CD4-positive, alpha-beta T cell (primary cell): ENCODE measurements at regions not wholly inside any gene's neighbourhood (a gene's known extent, or its start where the extent isn't known, plus 50 kb on each side); places are given as distances from the start of the nearest gene placed in this dataset.

ENCODE experiments used
- ATAC-seq: fragments of 200-7000 bp; cut with Tn5 transposase; one replicate; pipeline ENCODE4 v1.10.0; 2022; ENCODE audit warnings: mild to moderate bottlenecking; ENCODE audit not compliant: poor library complexity
- CTCF ChIA-PET: fragments of 350-600 bp; sonication (Branson Sonifier 250); formaldehyde crosslinking; loops from one replicate; lab custom pipeline; 2021; ENCODE audit warnings: antibody characterized with exemption, inconsistent platforms; lab: Charles Lee
- POLR2A ChIA-PET: fragments of 350-600 bp; sonication (Branson Sonifier 250); formaldehyde crosslinking; loops from one replicate; lab custom pipeline; 2021; ENCODE audit warnings: antibody characterized with exemption, inconsistent platforms; lab: Charles Lee
- DNase-seq, 14 experiments: peaks; one replicate each; pipeline ENCODE4 v3.0.0-alpha.2; 2013 to 2020; ENCODE audit warnings: mixed read lengths in 2 of 14
- H3K27ac ChIP-seq, 2 donors: one replicate each; pipeline versions ENCODE4 v1.5.1 to v1.7.0; 2013; ENCODE audit warnings: low read length in 2 of 2, low read depth in 1 of 2, mild to moderate bottlenecking in 1 of 2
- H3K27me3 ChIP-seq, 2 experiments: 1 replicate in 1 of 2; 2 replicates in 1 of 2; pipeline versions ENCODE4 v1.6.1 to v1.7.0; 2013; ENCODE audit warnings: low read length in 2 of 2, control low read depth in 1 of 2, mild to moderate bottlenecking in 1 of 2, moderate library complexity in 1 of 2; ENCODE audit not compliant: insufficient read depth in 2 of 2, control insufficient read depth in 1 of 2
- H3K36me3 ChIP-seq: one replicate; pipeline ENCODE4 v1.6.1; 2013; ENCODE audit warnings: low read length, control low read depth; ENCODE audit not compliant: insufficient read depth
- H3K4me1 ChIP-seq: one replicate; pipeline ENCODE4 v1.6.1; 2013; ENCODE audit warnings: low read length, control low read depth; ENCODE audit not compliant: insufficient read depth
- H3K4me3 ChIP-seq: one replicate; pipeline ENCODE4 v1.5.1; 2013; ENCODE audit warnings: mild to moderate bottlenecking, low read length, moderate library complexity
- H3K9me3 ChIP-seq, 2 experiments: 1 replicate in 1 of 2; 2 replicates in 1 of 2; pipeline versions ENCODE4 v1.6.1 to v1.7.0; 2013; ENCODE audit warnings: low read length in 2 of 2, mild to moderate bottlenecking in 2 of 2, control low read depth in 1 of 2, moderate library complexity in 1 of 2; ENCODE audit not compliant: control insufficient read depth in 1 of 2, insufficient read depth in 1 of 2
- H3K27ac Mint-ChIP-seq: one replicate; pipeline ENCODE4 v1.8.0; 2020; ENCODE audit warnings: mixed read lengths
- H3K27me3 Mint-ChIP-seq: one replicate; pipeline ENCODE4 v1.8.0; 2021; ENCODE audit warnings: mixed read lengths
- H3K36me3 Mint-ChIP-seq: one replicate; pipeline ENCODE4 v1.8.0; 2021; ENCODE audit warnings: low read depth, mixed read lengths
- H3K4me1 Mint-ChIP-seq: one replicate; pipeline ENCODE4 v1.8.0; 2021; ENCODE audit warnings: low read depth, mixed read lengths
- H3K4me3 Mint-ChIP-seq: one replicate; pipeline ENCODE4 v1.8.0; 2020; ENCODE audit warnings: mild to moderate bottlenecking, mixed read lengths
- H3K9me3 Mint-ChIP-seq: one replicate; pipeline ENCODE4 v1.8.0; 2020; ENCODE audit warnings: mixed read lengths
- CTCF ChIP-seq: fragments of 200-600 bp; IDR thresholded peaks from one replicate; pipeline ENCODE4 v1.8.0; 2022; ENCODE audit warnings: antibody characterized with exemption, mild to moderate bottlenecking
- intact Hi-C, 2 experiments: fragments of 100-400 bp; cut with DNase I in 1 of 2; cut with micrococcal nuclease in 1 of 2; formaldehyde crosslinking; loops; one replicate each; pipeline versions ENCODE4 v1.15.1 to v1.9.0; 2023 to 2025; cut with DNase I, micrococcal nuclease

- H3K27me3 ChIP-seq = no peaks in the 10 kb centered on the region
- Mint-ChIP-seq H3K36me3 (no peaks in the 10 kb centered on the region), H3K27me3 (no peaks in the 10 kb centered on the region), H3K4me3 (no peak overlapping the region), H3K9me3 (peaks cover 10% of the 10 kb centered on the region), H3K4me1 (no peaks in the 10 kb centered on the region), H3K27ac (no peak overlapping the region)
- CTCF ChIA-PET = no interaction called here
- POLR2A ChIA-PET = no interaction called here
- H3K4me3 ChIP-seq = no peak overlapping the region
- no peak for TF ChIP-seq CTCF
- ATAC-seq = no peak
- intact Hi-C loops = no loop called here
- H3K27ac ChIP-seq = no peak overlapping the region
- H3K9me3 ChIP-seq = no peaks in the 10 kb centered on the region
- DNase-seq = no peak
- no peaks in the 10 kb centered on the region for H3K36me3 ChIP-seq
- no peaks in the 10 kb centered on the region for H3K4me1 ChIP-seq
Measured at GRCh38 chr2:139293992-139294548, 513.9 kb upstream of the NXPH2 start.

DNA sequence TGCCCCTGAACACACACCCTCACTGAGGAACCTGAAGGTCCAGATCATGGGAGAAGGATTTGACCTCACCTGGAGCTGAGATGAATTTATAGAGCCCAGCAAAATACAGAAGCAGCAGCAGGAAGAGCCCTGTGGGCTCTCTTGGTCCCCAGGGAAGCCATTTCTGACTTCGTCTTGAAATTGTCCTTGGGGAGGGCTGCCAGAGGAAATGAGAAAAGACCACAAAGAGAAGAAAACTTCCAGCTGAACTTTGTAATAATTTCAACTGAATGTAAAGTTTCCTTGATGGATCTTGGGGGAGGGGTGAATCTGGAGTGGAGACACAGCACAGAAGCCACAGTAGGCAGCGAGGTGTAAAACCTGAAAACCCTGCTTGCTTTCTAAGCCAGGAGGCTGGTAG is 500.9 kb upstream of the NXPH2 start:
- H3K4me1 ChIP-seq = no peaks in the 10 kb centered on the region
- intact Hi-C loops = no loop called here
- peaks cover 0 to 9% of the 10 kb centered on the region in 2 experiments for H3K9me3 ChIP-seq
- H3K27me3 Mint-ChIP-seq = no peaks in the 10 kb centered on the region
- TF ChIP-seq CTCF = no peak
- peaks cover 21% of the 10 kb centered on the region for H3K9me3 Mint-ChIP-seq
- H3K27me3 ChIP-seq = no peaks in the 10 kb centered on the region
- CTCF ChIA-PET = no interaction called here
- DNase-seq = no peak
- no peaks in the 10 kb centered on the region for H3K4me1 Mint-ChIP-seq
- no peak overlapping the region for H3K27ac Mint-ChIP-seq
- H3K4me3 ChIP-seq = no peak overlapping the region
- H3K27ac ChIP-seq = no peak overlapping the region
- POLR2A ChIA-PET = no interaction called here
- H3K36me3 ChIP-seq = no peaks in the 10 kb centered on the region
- no peaks in the 10 kb centered on the region for H3K36me3 Mint-ChIP-seq
- H3K4me3 Mint-ChIP-seq = no peak overlapping the region
- no peak for ATAC-seq

DNA sequence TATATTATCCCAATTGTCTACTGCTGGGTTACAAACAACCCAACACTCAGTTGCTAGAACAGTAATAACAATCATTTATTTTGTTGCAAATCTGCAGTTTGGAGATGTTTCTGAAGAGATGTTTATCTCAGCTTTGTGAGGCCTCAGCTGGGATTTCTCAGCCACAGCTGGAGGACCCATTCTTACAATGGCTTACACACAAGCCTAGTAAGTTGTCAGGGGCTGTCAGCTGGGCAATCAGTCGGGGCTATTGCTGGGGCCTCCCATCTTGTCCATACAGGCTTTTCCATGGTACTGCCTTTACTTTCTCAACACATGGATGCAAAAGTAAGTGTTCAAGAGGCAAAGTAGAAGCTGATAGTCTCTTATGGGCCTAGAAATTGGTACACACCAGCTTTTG is 491.7 kb upstream of the NXPH2 start:
- H3K27me3 Mint-ChIP-seq = no peaks in the 10 kb centered on the region
- Histone ChIP-seq H3K9me3 (peaks cover 0 to 11% of the 10 kb centered on the region in 2 experiments), H3K27ac (no peak overlapping the region), H3K27me3 (no peaks in the 10 kb centered on the region), H3K4me1 (no peaks in the 10 kb centered on the region), H3K4me3 (no peak overlapping the region), H3K36me3 (no peaks in the 10 kb centered on the region)
- intact Hi-C loops = no loop called here
- H3K9me3 Mint-ChIP-seq = peaks cover 5% of the 10 kb centered on the region
- no peak overlapping the region for H3K4me3 Mint-ChIP-seq
- H3K27ac Mint-ChIP-seq = no peak overlapping the region
- no peak for TF ChIP-seq CTCF
- no peak for ATAC-seq
- ChIA-PET CTCF (no interaction called here), POLR2A (no interaction called here)
- H3K4me1 Mint-ChIP-seq = no peaks in the 10 kb centered on the region
- DNase-seq = no peak
- H3K36me3 Mint-ChIP-seq = no peaks in the 10 kb centered on the region
